HFF-Myc (cell line): ENCODE measurements at regions not wholly inside any gene's neighbourhood (a gene's known extent, or its start where the extent isn't known, plus 50 kb on each side); places are given as distances from the start of the nearest gene placed in this dataset.

ENCODE experiments used
- DNase-seq: peaks from one replicate; pipeline ENCODE4 v3.0.0-alpha.2; 2011; ENCODE audit warnings: low read depth; ENCODE audit errors: extremely low read depth
- H3K4me3 ChIP-seq: replicated peaks from 2 replicates; pipeline ENCODE4 v1.5.1; 2011; ENCODE audit warnings: low read depth, mild to moderate bottlenecking, control low read depth, low read length
- CTCF ChIP-seq: IDR thresholded peaks from 2 replicates; pipeline ENCODE4 v1.5.1; 2012; ENCODE audit warnings: mild to moderate bottlenecking, low read depth, low read length, control low read depth; ENCODE audit errors: missing control alignments

GRCh38 chr13:44232774-44233173, 140.8 kb upstream of the SERP2 start:
- TF ChIP-seq CTCF, result no peak
- no peak for DNase-seq
- no peak overlapping the region for H3K4me3 ChIP-seq

- DNase-seq, result no peak
- TF ChIP-seq CTCF, result no peak
- no peak overlapping the region for H3K4me3 ChIP-seq
Observed at GRCh38 chr13:44234566-44234965, 139.1 kb upstream of the SERP2 start.

- H3K4me3 ChIP-seq, result no peak overlapping the region
- TF ChIP-seq CTCF, result no peak
- no peak for DNase-seq
Observed at GRCh38 chr13:44236370-44236769, 137.3 kb upstream of the SERP2 start.

GRCh38 chr13:44236801-44237207, 136.8 kb upstream of the SERP2 start:
- no peak for TF ChIP-seq CTCF
- H3K4me3 ChIP-seq, result no peak overlapping the region
- DNase-seq, result no peak

GRCh38 chr13:44237276-44237767, 136.3 kb upstream of the SERP2 start:
- peak; percentile 82 for DNase-seq

GRCh38 chr13:44237881-44238421, 135.7 kb upstream of the SERP2 start:
- DNase-seq, result peak; percentile 75
- TF ChIP-seq CTCF, result no peak
- H3K4me3 ChIP-seq, result no peak overlapping the region

More at GRCh38 chr13:44237276-44237767, 136.3 kb upstream of the SERP2 start:
- no peak for TF ChIP-seq CTCF
- H3K4me3 ChIP-seq, result no peak overlapping the region

GRCh38 chr13:44240611-44241145, 132.9 kb upstream of the SERP2 start:
- TF ChIP-seq CTCF, result no peak
- no peak overlapping the region for H3K4me3 ChIP-seq
- DNase-seq, result no peak
